GM18909 (cell line): ENCODE measurements at regions not wholly inside any gene's neighbourhood (a gene's known extent, or its start where the extent isn't known, plus 50 kb on each side); places are given as distances from the start of the nearest gene placed in this dataset.
A peak's percentile ranks its signal among the peaks of the same experiment; 100 is the strongest.

ENCODE experiments used
- ATAC-seq: cut with Tn5 transposase; IDR thresholded peaks from one replicate; pipeline ENCODE4 v1.9.1; 2021; ENCODE audit warnings: mild to moderate bottlenecking; ENCODE audit not compliant: unreplicated experiment, poor library complexity

DNA sequence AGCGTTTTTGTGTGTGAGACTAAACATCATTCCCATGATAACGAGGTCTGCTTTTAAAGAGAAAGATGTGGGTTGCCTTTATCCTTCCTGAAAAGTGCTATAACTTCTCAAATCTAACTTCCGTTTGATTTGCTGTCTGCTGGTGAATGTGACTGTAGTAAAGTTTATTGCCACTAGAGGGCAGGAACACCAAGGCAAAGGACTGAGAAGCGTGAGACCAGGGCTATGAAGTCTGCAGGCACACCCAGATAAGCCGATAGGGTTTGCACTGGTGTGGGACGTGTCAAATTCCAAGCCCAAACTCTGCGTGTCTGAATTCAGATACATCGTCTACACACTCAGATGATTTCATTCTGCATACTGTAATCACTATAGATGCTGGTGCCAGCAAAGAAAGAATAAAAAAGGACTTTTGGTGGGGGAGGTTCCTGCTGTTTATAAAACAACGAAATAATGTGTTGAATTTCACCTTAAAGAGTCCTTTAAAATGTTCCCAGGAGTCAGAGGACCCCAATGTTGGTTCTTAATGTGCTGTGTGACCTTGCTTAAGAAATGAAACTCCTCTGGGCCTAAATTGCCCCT, 87.2 kb downstream of the PTTG1 start:
- peak; percentile 87 for ATAC-seq

DNA sequence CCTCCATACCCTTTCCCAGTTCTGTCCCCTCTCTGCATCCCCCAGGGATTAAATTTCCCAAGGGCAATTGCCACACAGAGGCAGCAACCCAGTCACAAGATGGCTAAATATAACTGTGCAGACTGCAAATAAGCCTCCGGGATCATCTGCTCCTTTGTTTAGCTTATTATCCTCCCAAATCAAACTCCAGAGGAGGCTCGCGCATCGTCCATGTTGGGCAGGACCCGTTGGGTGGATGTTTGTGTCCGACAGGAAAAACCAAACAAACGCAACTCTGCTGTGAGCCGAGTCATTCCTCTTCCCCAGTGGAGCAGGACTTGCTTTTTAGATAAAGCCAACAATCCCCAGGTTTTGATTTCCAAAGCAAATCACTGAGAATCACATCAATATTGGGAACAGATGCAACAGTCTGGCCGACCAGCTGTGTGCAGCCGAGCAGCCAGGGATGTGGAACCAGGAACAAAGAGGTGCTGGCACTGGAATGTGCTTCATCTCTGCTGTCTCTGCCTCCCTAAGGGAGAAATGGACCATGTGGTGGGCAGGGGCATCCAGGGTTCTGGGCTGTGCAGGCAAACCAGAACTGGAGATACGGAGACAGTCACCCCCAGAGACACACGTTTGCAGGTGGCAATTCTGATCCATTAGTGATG, 89.8 kb downstream of the PTTG1 start:
- ATAC-seq, result no peak
